SK-MEL-5 (cell line): ENCODE measurements at regions not wholly inside any gene's neighbourhood (a gene's known extent, or its start where the extent isn't known, plus 50 kb on each side); places are given as distances from the start of the nearest gene placed in this dataset.

Experiments
- DNase-seq: peaks from one replicate; pipeline ENCODE4 v3.0.0-alpha.2; 2016; ENCODE audit warnings: low read depth, low spot score
- in situ Hi-C: cut with HindIII; loops from 2 replicates; pipeline ENCODE4 v1.10.0; 2016; ENCODE audit warnings: low sequenced_read_pairs, high pct_unique_total_duplicates, low pct_unique_long_range_greater_than_20kb
- small RNA-seq, 2 experiments: library from RNA; depleted of rRNA; stranded (forward); fragments of <200 nt; gene quantifications; one replicate each; pipeline ENCODE3, GENCODE V24; 2014

GRCh38 chr11:19326499-19326898 is 85.8 kb upstream of the E2F8 start:
- in situ Hi-C loops, result no loop called here
- peak; percentile 38 for DNase-seq

- DNase-seq, result no peak
- in situ Hi-C loops, result no loop called here
Measured at GRCh38 chr11:19323502-19323901, 82.8 kb upstream of the E2F8 start.

- DNase-seq, result no peak
- in situ Hi-C loops, result no loop called here
Measured at GRCh38 chr11:19321351-19321750, 80.6 kb upstream of the E2F8 start.

- DNase-seq, result no peak
- in situ Hi-C loops, result no loop called here
Measured at GRCh38 chr11:19320827-19321226, 80.1 kb upstream of the E2F8 start.

- DNase-seq, result no peak
- in situ Hi-C loops, result no loop called here
Measured at GRCh38 chr11:19316434-19316833, 75.7 kb upstream of the E2F8 start.

GRCh38 chr11:19315511-19315910 is 74.8 kb upstream of the E2F8 start:
- in situ Hi-C loops, result no loop called here
- DNase-seq, result no peak

GRCh38 chr11:19313140-19313539 is 72.4 kb upstream of the E2F8 start:
- DNase-seq, result no peak
- in situ Hi-C loops, result no loop called here

GRCh38 chr11:19311308-19312030 is 70.7 kb upstream of the E2F8 start:
- DNase-seq, result peak; percentile 73

GRCh38 chr11:19307498-19307897 is 66.8 kb upstream of the E2F8 start:
- in situ Hi-C loops, result no loop called here
- DNase-seq, result no peak

More at GRCh38 chr11:19311308-19312030, 70.7 kb upstream of the E2F8 start:
- in situ Hi-C loops, result no loop called here

- in situ Hi-C loops, result no loop called here
- no peak for DNase-seq
Measured at GRCh38 chr11:19306179-19306944, 65.6 kb upstream of the E2F8 start.

- in situ Hi-C loops, result no loop called here
- no peak for DNase-seq
Measured at GRCh38 chr11:19301361-19301760, 60.6 kb upstream of the E2F8 start.

- in situ Hi-C loops, result no loop called here
- DNase-seq, result no peak
Measured at GRCh38 chr11:19294444-19294843, 53.7 kb upstream of the E2F8 start.

- DNase-seq, result no peak
- in situ Hi-C loops, result no loop called here
Measured at GRCh38 chr11:19291064-19291463, 50.3 kb upstream of the E2F8 start.

Small RNA genes in the stretch of these regions (small RNA-seq; reads per million reads assigned to genes)
- 0 reads per million in 2 experiments for gene MIR4486
- 0 to 0.14 reads per million in 2 experiments for gene RF00408
- gene RNA5SP335, result 0.02 to 3.2 reads per million in 2 experiments
